ENCODE measurements at regions not wholly inside any gene's neighbourhood (a gene's known extent, or its start where the extent isn't known, plus 50 kb on each side); places are given as distances from the start of the nearest gene placed in this dataset.

DNA sequence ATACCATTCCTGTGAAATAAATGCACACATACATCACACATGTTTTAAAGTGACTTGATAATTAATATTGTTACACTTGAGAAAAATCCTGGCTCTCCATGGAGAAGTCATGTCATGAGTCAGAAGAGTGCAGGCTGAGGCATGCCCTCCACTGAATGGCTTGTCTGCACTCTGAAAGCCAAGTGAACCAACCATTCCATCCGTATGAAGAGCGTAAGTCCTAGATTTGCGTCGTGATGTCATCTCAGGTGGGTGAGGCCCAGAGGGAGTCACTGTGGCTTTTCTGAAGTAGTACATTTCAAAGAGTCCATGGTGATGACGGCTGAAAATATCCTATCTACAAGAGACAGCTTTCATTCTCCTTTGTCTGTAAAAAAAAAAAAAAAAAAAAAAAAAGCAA is 83.5 kb upstream of the IRX5 start:
- Histone ChIP-seq H3K27me3 (ENCODE audit: control insufficient read depth, insufficient read depth, low read length) (no peaks in the 10 kb centered on the region), H3K36me3 (ENCODE audit: control insufficient read depth, insufficient read depth, low read length) (no peaks in the 10 kb centered on the region), H3K27ac (ENCODE audit: low read length) (no peak overlapping the region), H3K9me3 (ENCODE audit: control insufficient read depth, insufficient read depth, low read depth, low read length) (no peaks in the 10 kb centered on the region), H3K4me1 (ENCODE audit: control insufficient read depth, insufficient read depth, low read length) (no peaks in the 10 kb centered on the region), H3K4me3 (ENCODE audit: low read depth in 2 of 2, low read length in 2 of 2) (no peak overlapping the region)
- ChIA-PET CTCF (no interaction called here), POLR2A (no interaction called here)
- intact Hi-C loops (cut with micrococcal nuclease; ENCODE audit: unreplicated experiment) = no loop called here
- in situ Hi-C loops (cut with HindIII; ENCODE audit: low pct_unique_long_range_greater_than_20kb, low sequenced_read_pairs) = no loop called here
- no peak for ATAC-seq
- TF ChIP-seq TCF7L2 (IDR thresholded peaks at IDR 0.05; ENCODE audit: low read depth, low read length) (no peak), POLR2AphosphoS5 (IDR thresholded peaks at IDR 0.05; ENCODE audit: low read depth, low read length) (no peak), REST (IDR thresholded peaks at IDR 0.05; ENCODE audit: insufficient read depth in 1 of 2, low read depth in 2 of 2, low read length in 1 of 2) (no peak), SIN3A (IDR thresholded peaks at IDR 0.05; ENCODE audit: borderline replicate concordance, insufficient read depth, low read depth, low read length) (no peak)
- TF ChIP-seq, protein P1, sequence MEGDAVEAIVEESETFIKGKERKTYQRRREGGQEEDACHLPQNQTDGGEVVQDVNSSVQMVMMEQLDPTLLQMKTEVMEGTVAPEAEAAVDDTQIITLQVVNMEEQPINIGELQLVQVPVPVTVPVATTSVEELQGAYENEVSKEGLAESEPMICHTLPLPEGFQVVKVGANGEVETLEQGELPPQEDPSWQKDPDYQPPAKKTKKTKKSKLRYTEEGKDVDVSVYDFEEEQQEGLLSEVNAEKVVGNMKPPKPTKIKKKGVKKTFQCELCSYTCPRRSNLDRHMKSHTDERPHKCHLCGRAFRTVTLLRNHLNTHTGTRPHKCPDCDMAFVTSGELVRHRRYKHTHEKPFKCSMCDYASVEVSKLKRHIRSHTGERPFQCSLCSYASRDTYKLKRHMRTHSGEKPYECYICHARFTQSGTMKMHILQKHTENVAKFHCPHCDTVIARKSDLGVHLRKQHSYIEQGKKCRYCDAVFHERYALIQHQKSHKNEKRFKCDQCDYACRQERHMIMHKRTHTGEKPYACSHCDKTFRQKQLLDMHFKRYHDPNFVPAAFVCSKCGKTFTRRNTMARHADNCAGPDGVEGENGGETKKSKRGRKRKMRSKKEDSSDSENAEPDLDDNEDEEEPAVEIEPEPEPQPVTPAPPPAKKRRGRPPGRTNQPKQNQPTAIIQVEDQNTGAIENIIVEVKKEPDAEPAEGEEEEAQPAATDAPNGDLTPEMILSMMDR (IDR thresholded peaks at IDR 0.05) = no peak
- no TSS peak for BruUV-seq (replicated peaks)
- no peak for DNase-seq (ENCODE audit: low read depth, low spot score)

DNA sequence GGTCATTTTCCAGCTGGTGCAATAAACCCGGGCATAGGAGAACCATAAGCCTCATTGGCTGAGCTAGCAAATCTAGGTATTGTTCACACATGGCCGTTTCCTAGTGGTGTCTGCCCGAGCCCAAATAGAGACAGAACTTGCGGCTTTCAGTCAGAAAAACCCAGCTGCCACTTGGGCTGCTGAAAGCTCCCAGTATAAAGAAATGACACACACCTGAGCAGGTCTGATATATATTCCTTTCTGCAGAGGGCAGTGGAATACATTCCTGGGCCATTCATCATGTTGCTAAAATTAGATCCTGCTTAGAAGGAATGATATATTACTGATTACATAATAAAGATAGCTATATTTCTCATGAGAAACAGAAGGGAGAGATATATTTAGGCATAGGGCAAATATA is 83.9 kb upstream of the IRX5 start:
- Histone ChIP-seq H3K36me3 (ENCODE audit: control insufficient read depth, insufficient read depth, low read length) (no peaks in the 10 kb centered on the region), H3K4me3 (ENCODE audit: low read depth in 2 of 2, low read length in 2 of 2) (no peak overlapping the region), H3K27ac (ENCODE audit: low read length) (no peak overlapping the region), H3K4me1 (ENCODE audit: control insufficient read depth, insufficient read depth, low read length) (no peaks in the 10 kb centered on the region), H3K9me3 (ENCODE audit: control insufficient read depth, insufficient read depth, low read depth, low read length) (no peaks in the 10 kb centered on the region), H3K27me3 (ENCODE audit: control insufficient read depth, insufficient read depth, low read length) (no peaks in the 10 kb centered on the region)
- ATAC-seq (no peak), DNase-seq (ENCODE audit: low read depth, low spot score) (no peak)
- ChIA-PET CTCF (no interaction called here), POLR2A (no interaction called here)
- no TSS peak for BruUV-seq (replicated peaks)
- TF ChIP-seq TCF7L2 (IDR thresholded peaks at IDR 0.05; ENCODE audit: low read depth, low read length) (no peak), REST (IDR thresholded peaks at IDR 0.05; ENCODE audit: insufficient read depth in 1 of 2, low read depth in 2 of 2, low read length in 1 of 2) (no peak), SIN3A (IDR thresholded peaks at IDR 0.05; ENCODE audit: borderline replicate concordance, insufficient read depth, low read depth, low read length) (no peak), POLR2AphosphoS5 (IDR thresholded peaks at IDR 0.05; ENCODE audit: low read depth, low read length) (no peak)
- TF ChIP-seq, protein P1 (IDR thresholded peaks at IDR 0.05) = no peak
- in situ Hi-C loops (cut with HindIII; ENCODE audit: low pct_unique_long_range_greater_than_20kb, low sequenced_read_pairs) = no loop called here
- intact Hi-C loops (cut with micrococcal nuclease; ENCODE audit: unreplicated experiment) = no loop called here
